ENCODE measurements at regions not wholly inside any gene's neighbourhood (a gene's known extent, or its start where the extent isn't known, plus 50 kb on each side); places are given as distances from the start of the nearest gene placed in this dataset.

GRCh38 chr9:81214975-81215374 is 474.4 kb downstream of the TLE1 start:
- Mint-ChIP-seq H3K4me1 (ENCODE audit: low read depth, unreplicated experiment) (no peaks in the 10 kb centered on the region), H3K9me3 (ENCODE audit: low read depth, unreplicated experiment) (peaks cover 5% of the 10 kb centered on the region), H3K27me3 (ENCODE audit: unreplicated experiment) (no peaks in the 10 kb centered on the region), H3K27ac (ENCODE audit: unreplicated experiment) (no peak overlapping the region), H3K36me3 (ENCODE audit: insufficient read depth, unreplicated experiment) (no peaks in the 10 kb centered on the region), H3K4me3 (ENCODE audit: low read depth, unreplicated experiment) (no peak overlapping the region)
- no peak for TF ChIP-seq CTCF (IDR thresholded peaks at IDR 0.05; ENCODE audit: unreplicated experiment)
- CTCF ChIA-PET, result no interaction called here
- intact Hi-C loops (cut with micrococcal nuclease; ENCODE audit: unreplicated experiment), result no loop called here
- no peak for DNase-seq
- BruUV-seq (replicated peaks), result no TSS peak

GRCh38 chr9:81213456-81213855 is 475.9 kb downstream of the TLE1 start:
- H3K4me3 Mint-ChIP-seq (ENCODE audit: low read depth, unreplicated experiment), result no peak overlapping the region
- no peak for DNase-seq
- intact Hi-C loops (cut with micrococcal nuclease; ENCODE audit: unreplicated experiment), result no loop called here
- no peak for TF ChIP-seq CTCF (IDR thresholded peaks at IDR 0.05; ENCODE audit: unreplicated experiment)
- no peaks in the 10 kb centered on the region for H3K4me1 Mint-ChIP-seq (ENCODE audit: low read depth, unreplicated experiment)
- H3K27ac Mint-ChIP-seq (ENCODE audit: unreplicated experiment), result no peak overlapping the region
- BruUV-seq (replicated peaks), result no TSS peak
- CTCF ChIA-PET, result interaction anchor here (0.6 kb wide), 1 partner anchor 232 kb away, joined by 4 read pairs; no protein-coding TSS in a partner anchor
- H3K36me3 Mint-ChIP-seq (ENCODE audit: insufficient read depth, unreplicated experiment), result no peaks in the 10 kb centered on the region
- peaks cover 5% of the 10 kb centered on the region for H3K9me3 Mint-ChIP-seq (ENCODE audit: low read depth, unreplicated experiment)
- H3K27me3 Mint-ChIP-seq (ENCODE audit: unreplicated experiment), result no peaks in the 10 kb centered on the region

GRCh38 chr9:81211741-81212140 is 477.6 kb downstream of the TLE1 start:
- no peak for TF ChIP-seq CTCF (IDR thresholded peaks at IDR 0.05; ENCODE audit: unreplicated experiment)
- no TSS peak for BruUV-seq (replicated peaks)
- Mint-ChIP-seq H3K4me3 (ENCODE audit: low read depth, unreplicated experiment) (no peak overlapping the region), H3K4me1 (ENCODE audit: low read depth, unreplicated experiment) (no peaks in the 10 kb centered on the region), H3K36me3 (ENCODE audit: insufficient read depth, unreplicated experiment) (no peaks in the 10 kb centered on the region), H3K27ac (ENCODE audit: unreplicated experiment) (no peak overlapping the region), H3K9me3 (ENCODE audit: low read depth, unreplicated experiment) (peaks cover 2% of the 10 kb centered on the region), H3K27me3 (ENCODE audit: unreplicated experiment) (no peaks in the 10 kb centered on the region)
- intact Hi-C loops (cut with micrococcal nuclease; ENCODE audit: unreplicated experiment), result no loop called here
- no peak for DNase-seq
- CTCF ChIA-PET, result interaction anchor here (0.6 kb wide), 2 partner anchors 155 to 1056 kb away, joined by 3 to 4 read pairs; no protein-coding TSS in a partner anchor

- CTCF ChIA-PET, result no interaction called here
- no peak for TF ChIP-seq CTCF (IDR thresholded peaks at IDR 0.05; ENCODE audit: unreplicated experiment)
- H3K4me3 Mint-ChIP-seq (ENCODE audit: low read depth, unreplicated experiment), result no peak overlapping the region
- no peaks in the 10 kb centered on the region for H3K27me3 Mint-ChIP-seq (ENCODE audit: unreplicated experiment)
- H3K36me3 Mint-ChIP-seq (ENCODE audit: insufficient read depth, unreplicated experiment), result no peaks in the 10 kb centered on the region
- no peak overlapping the region for H3K27ac Mint-ChIP-seq (ENCODE audit: unreplicated experiment)
- no peaks in the 10 kb centered on the region for H3K4me1 Mint-ChIP-seq (ENCODE audit: low read depth, unreplicated experiment)
- intact Hi-C loops (cut with micrococcal nuclease; ENCODE audit: unreplicated experiment), result no loop called here
- no TSS peak for BruUV-seq (replicated peaks)
- H3K9me3 Mint-ChIP-seq (ENCODE audit: low read depth, unreplicated experiment), result no peaks in the 10 kb centered on the region
- no peak for DNase-seq
Observed at GRCh38 chr9:81207651-81208050, 481.7 kb downstream of the TLE1 start.
